ENCODE measurements at regions not wholly inside any gene's neighbourhood (a gene's known extent, or its start where the extent isn't known, plus 50 kb on each side); places are given as distances from the start of the nearest gene placed in this dataset.
"Not testable (repeated sequence)": the region's sequence is repeated elsewhere in the genome, so short reads cannot be mapped to it uniquely, and the experiment has no call there.

DNA sequence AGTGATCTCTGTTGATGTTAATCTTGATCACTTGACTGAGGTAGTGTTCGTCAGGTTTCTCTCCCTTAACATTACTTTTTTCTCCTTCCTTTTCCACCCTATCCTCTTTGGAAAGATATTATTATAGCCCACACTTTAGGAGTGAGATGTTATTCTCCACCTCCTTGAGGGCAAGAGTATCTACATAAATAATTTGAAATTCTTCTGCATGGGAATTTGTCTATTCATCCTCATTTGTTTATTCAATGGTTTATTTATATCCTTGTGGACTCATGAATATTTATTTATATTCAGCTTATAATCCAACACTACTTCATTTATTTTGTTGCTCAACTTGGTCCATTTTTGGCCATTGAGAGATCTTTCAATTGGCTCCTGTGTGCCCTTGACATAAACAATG lies 750.4 kb downstream of the EPHA4 start:
- no peak overlapping the region for H3K4me3 ChIP-seq (ENCODE audit: low read depth, low read length)
- DNase-seq (ENCODE audit: low read depth), result no peak
- TF ChIP-seq CTCF (IDR thresholded peaks at IDR 0.05; ENCODE audit: insufficient read depth, low read depth, low read length), result no peak

DNA sequence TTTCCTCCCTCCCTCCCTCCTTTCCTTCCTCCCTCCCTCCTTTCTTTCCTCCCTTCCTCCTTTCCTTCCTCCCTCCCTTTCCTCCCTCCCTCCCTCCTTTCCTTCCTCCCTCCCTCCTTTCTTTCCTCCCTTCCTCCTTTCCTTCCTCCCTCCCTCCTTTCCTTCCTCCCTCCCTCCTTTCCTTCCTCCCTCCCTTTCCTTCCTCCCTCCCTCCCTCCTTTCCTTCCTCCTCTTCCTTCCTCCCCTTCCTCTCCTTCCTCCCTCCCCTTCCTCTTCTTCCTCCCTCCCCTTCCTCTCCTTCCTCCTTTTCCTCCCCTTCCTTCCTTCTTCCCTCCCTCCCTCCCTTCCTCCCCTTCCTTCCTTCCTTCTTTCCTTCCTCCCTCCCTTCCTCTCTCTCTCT lies 748.5 kb downstream of the EPHA4 start:
- DNase-seq (ENCODE audit: low read depth); H3K4me3 ChIP-seq (ENCODE audit: low read depth, low read length): not testable (repeated sequence)

DNA sequence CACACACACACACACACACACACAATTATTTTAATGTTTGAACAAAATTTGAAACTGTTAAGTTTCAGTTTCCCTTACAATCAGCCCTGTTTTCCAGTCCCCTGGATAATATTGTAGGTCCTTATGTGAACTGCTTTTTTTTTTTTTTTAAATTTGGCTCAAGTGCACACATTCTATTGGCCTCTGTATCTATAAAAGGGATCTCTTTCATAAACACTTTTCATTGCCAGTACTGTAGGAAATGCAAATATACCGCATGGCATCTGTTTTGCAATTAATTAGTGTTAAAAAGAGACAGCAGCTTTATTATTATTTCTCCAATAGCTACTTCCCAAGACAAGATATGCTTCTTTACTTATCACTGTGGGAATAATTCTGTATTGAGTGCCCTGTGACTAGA lies 738.7 kb downstream of the EPHA4 start:
- DNase-seq (ENCODE audit: low read depth), result no peak
- no peak overlapping the region for H3K4me3 ChIP-seq (ENCODE audit: low read depth, low read length)
- TF ChIP-seq CTCF (IDR thresholded peaks at IDR 0.05; ENCODE audit: insufficient read depth, low read depth, low read length), result no peak

DNA sequence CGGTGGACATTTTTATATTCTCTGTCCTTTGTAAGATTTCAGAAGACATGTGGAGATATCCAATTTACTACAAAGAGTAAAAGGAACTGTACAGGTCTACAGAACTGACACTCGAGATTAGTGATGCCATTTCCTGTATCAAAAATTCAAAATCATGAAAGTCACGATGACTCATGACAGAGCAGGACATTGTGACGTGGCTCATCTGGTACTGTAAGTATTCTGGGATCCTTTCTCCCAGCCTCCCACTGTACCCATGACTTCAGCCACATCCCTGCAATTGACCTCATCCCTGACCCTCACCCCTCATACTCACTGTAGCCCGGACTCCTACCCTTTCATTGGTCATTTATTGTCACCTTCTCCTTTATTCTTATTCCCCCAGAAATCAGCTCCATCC lies 736.5 kb downstream of the EPHA4 start:
- DNase-seq (ENCODE audit: low read depth), result peak; percentile 3
- no peak overlapping the region for H3K4me3 ChIP-seq (ENCODE audit: low read depth, low read length)
- no peak for TF ChIP-seq CTCF (IDR thresholded peaks at IDR 0.05; ENCODE audit: insufficient read depth, low read depth, low read length)

DNA sequence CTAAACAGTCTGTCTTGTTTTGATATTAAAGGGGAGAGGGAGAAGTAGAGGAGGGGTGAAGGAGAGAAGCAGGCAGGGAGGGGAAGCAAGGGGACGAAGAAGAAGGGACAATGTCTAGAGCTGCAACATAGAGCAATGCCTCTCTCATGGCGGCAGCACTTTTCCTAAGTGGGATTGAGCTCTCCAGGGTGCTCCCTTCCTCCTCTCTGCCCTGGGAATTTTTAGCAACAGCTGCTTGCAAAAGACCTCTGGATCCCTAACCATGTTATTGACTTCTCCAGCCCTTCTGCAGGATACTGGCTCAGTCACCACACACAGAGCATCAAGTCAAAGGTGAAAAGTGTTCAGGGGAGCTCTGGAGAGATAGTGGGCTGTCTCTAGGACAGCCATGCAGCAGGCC lies 734.9 kb downstream of the EPHA4 start:
- no peak for TF ChIP-seq CTCF (IDR thresholded peaks at IDR 0.05; ENCODE audit: insufficient read depth, low read depth, low read length)
- H3K4me3 ChIP-seq (ENCODE audit: low read depth, low read length), result no peak overlapping the region
- DNase-seq (ENCODE audit: low read depth), result no peak

DNA sequence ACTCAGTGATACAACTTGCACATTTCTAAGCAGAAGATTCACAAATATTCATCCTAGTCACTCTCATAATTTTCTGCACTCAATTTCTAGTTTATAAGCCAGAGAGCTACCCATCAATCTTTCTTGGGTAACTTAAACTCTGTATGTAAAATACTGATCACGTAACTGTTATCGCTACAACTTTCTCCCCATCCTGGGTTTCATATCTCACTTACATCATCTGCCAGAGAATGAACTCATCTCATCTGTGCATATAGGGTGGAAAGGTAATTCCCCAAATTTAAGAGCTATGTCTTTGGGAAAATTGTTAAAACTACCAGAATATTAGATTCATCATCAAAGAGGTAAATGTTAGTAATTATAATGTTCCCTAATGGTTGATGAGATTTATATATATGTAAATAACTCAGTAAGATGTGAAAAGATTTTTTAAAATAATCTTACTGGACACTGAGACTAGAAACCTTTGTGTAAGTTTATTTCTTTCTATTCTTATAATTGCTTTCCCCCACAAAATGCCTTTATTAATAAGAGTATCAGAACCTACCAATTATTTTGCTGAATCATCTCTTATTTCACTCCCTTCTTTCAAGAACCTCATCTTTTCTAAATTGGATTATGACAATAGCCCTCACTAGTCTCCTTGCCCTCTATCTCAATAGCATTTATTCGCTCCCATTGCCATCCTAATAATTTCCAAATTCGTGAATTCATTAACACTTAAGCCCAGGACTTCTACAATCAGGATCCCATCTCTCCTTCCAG lies 729.0 kb downstream of the EPHA4 start:
- no peak overlapping the region for H3K4me3 ChIP-seq (ENCODE audit: low read depth, low read length)

GRCh38 chr2:220845766-220846273 lies 726.3 kb downstream of the EPHA4 start:
- no peak for DNase-seq (ENCODE audit: low read depth)

More for the DNA sequence above, 729.0 kb downstream of the EPHA4 start:
- DNase-seq (ENCODE audit: low read depth), result no peak
- TF ChIP-seq CTCF (IDR thresholded peaks at IDR 0.05; ENCODE audit: insufficient read depth, low read depth, low read length), result no peak

More at GRCh38 chr2:220845766-220846273, 726.3 kb downstream of the EPHA4 start:
- no peak overlapping the region for H3K4me3 ChIP-seq (ENCODE audit: low read depth, low read length)
- no peak for TF ChIP-seq CTCF (IDR thresholded peaks at IDR 0.05; ENCODE audit: insufficient read depth, low read depth, low read length)
